ENCODE measurements at regions not wholly inside any gene's neighbourhood (a gene's known extent, or its start where the extent isn't known, plus 50 kb on each side); places are given as distances from the start of the nearest gene placed in this dataset.
"Not testable (repeated sequence)": the region's sequence is repeated elsewhere in the genome, so short reads cannot be mapped to it uniquely, and the experiment has no call there.

DNA sequence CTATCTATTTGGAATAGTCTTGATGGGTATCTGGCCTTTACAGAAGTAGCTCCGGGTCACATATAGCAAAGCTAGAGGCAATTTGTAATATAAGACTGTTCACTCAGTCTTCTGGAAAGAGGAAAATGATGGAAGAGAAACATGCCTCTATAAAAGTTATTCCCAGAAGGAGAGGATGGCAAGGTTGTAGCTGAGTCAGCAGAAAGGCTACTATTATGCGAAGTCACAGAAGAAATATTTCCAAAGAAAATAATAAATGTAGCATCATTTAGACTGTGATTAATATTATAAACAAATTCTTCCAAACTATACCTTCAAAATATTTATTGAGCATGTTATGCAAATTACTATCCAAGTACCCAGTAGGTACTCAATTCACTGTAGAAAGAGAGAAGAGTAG, 1027.7 kb upstream of the TMEFF2 start:
- TF ChIP-seq, protein P1, sequence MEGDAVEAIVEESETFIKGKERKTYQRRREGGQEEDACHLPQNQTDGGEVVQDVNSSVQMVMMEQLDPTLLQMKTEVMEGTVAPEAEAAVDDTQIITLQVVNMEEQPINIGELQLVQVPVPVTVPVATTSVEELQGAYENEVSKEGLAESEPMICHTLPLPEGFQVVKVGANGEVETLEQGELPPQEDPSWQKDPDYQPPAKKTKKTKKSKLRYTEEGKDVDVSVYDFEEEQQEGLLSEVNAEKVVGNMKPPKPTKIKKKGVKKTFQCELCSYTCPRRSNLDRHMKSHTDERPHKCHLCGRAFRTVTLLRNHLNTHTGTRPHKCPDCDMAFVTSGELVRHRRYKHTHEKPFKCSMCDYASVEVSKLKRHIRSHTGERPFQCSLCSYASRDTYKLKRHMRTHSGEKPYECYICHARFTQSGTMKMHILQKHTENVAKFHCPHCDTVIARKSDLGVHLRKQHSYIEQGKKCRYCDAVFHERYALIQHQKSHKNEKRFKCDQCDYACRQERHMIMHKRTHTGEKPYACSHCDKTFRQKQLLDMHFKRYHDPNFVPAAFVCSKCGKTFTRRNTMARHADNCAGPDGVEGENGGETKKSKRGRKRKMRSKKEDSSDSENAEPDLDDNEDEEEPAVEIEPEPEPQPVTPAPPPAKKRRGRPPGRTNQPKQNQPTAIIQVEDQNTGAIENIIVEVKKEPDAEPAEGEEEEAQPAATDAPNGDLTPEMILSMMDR (IDR thresholded peaks at IDR 0.05), result no peak
- TF ChIP-seq ZFX (IDR thresholded peaks at IDR 0.05; ENCODE audit: borderline replicate concordance), result no peak
- H3K27ac ChIP-seq, result no peak overlapping the region

- TF ChIP-seq, protein P1 (IDR thresholded peaks at IDR 0.05), result no peak
- TF ChIP-seq ZFX (IDR thresholded peaks at IDR 0.05; ENCODE audit: borderline replicate concordance), result no peak
- H3K27ac ChIP-seq, result no peak overlapping the region
Observed at GRCh38 chr2:193219413-193219812, 1024.7 kb upstream of the TMEFF2 start.

DNA sequence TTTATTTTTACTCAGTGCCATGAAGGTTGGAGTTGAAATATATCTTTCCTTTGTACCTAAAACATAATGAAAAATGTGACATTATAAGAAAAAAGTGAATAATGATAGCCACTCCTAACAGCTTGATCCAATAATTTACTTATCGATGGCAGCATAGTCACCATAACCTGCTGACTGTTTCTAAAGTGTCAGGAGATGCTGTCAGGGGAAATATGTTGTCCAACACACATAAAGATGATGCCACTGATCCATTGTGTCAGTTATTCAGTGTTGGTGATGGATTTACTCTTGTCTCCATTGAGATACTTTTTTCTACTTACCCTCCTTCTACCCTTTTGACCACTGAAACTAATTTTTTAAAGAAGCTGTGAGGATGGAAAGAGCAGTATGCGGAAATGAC, 1006.9 kb upstream of the TMEFF2 start:
- no peak for TF ChIP-seq ZFX (IDR thresholded peaks at IDR 0.05; ENCODE audit: borderline replicate concordance)

GRCh38 chr2:193199322-193199721, 1004.6 kb upstream of the TMEFF2 start:
- no peak overlapping the region for H3K27ac ChIP-seq
- TF ChIP-seq, protein P1 (IDR thresholded peaks at IDR 0.05), result no peak
- no peak for TF ChIP-seq ZFX (IDR thresholded peaks at IDR 0.05; ENCODE audit: borderline replicate concordance)

More for the DNA sequence above, 1006.9 kb upstream of the TMEFF2 start:
- no peak overlapping the region for H3K27ac ChIP-seq

DNA sequence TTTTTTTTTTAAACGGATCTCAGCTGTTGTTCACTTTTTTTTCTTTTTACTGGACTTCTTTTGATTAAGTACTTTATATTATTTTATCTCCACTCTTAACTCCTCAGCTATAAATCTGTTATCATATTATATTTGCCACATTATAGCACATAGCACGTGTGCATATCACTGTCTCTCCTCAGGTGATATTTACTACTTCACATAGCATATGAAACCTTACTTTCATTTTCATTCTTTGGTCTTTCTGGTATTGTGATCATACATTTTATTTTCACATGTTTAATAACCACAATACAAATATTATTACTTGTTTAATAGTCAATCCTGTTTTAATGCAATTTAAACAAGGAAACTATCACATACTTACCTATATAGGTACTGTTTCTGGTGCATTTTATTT, 993.1 kb upstream of the TMEFF2 start:
- H3K27ac ChIP-seq, result no peak overlapping the region
- TF ChIP-seq, protein P1 (IDR thresholded peaks at IDR 0.05), result no peak
- no peak for TF ChIP-seq ZFX (IDR thresholded peaks at IDR 0.05; ENCODE audit: borderline replicate concordance)

GRCh38 chr2:193170981-193171380, 976.2 kb upstream of the TMEFF2 start:
- H3K27ac ChIP-seq, result not testable (repeated sequence)

DNA sequence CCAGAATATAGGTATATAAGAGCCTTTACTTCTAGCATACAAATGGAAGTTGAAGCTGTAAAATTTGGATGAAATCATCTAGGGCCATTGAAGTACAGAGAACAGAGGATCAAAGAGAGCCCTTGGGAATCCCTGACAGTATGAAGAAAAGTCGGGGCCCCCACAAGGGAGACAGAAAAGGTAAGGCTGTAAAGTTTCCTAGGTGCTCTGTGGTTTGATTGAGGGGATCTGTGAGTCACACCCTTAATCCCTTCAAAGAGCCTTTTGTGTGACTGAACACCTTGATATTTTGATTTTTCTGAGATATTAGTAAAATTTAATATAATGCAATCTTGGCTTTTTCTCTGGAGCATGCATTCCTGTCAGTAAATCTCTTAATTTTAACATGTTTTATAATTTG, 961.7 kb upstream of the TMEFF2 start:
- H3K27ac ChIP-seq, result no peak overlapping the region
- TF ChIP-seq ZFX (IDR thresholded peaks at IDR 0.05; ENCODE audit: borderline replicate concordance), result no peak
- TF ChIP-seq, protein P1 (IDR thresholded peaks at IDR 0.05), result no peak

DNA sequence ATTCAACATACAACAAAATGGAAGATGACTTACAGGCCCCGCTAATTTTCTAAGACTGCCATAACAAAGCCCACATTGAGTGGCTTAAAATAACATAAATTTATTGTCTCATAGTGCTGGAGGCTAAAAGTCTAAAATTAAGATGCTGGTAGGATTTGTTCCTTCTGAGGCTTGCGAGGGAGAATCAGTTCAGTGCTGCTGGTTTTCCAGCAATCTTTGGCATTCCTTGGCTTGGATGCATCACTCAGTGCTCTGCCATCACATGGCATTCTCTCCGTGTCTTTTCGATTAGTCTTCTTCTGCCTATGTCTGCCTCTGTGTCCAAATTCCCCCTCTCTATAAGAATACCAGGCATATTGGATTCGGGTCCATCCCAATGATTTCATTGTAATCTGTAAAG, 959.3 kb upstream of the TMEFF2 start:
- TF ChIP-seq, protein P1 (IDR thresholded peaks at IDR 0.05), result no peak

More for the DNA sequence above, 959.3 kb upstream of the TMEFF2 start:
- no peak overlapping the region for H3K27ac ChIP-seq

Measured in 22Rv1 (cell line).